HG03139 (cell line): ENCODE measurements at regions not wholly inside any gene's neighbourhood (a gene's known extent, or its start where the extent isn't known, plus 50 kb on each side); places are given as distances from the start of the nearest gene placed in this dataset.
"Not testable (repeated sequence)": the region's sequence is repeated elsewhere in the genome, so short reads cannot be mapped to it uniquely, and the experiment has no call there.

ENCODE experiments used
- ATAC-seq: cut with Tn5 transposase; IDR thresholded peaks from one replicate; pipeline ENCODE4 v1.9.1; 2021; ENCODE audit not compliant: unreplicated experiment

DNA sequence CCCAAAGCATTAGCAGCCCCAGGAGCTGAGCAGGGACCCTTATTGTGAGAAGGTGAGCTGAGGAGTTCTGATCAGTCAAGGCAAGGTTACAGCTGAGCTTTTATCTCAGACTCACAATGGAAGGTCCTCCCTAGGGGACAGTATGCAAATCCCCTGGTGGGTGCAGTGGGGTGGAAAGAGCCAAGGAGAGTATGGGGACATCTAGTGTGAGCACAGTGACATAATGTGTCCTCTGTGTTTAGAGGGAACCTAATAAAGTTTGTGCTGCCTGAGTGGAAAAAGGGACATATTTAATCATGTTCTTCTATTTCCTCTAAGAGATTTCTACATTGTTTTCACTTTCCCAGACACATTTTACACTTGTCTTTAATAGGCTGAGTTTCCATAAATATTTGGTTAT is 438.0 kb downstream of the RPIA start:
- ATAC-seq: not testable (repeated sequence)

DNA sequence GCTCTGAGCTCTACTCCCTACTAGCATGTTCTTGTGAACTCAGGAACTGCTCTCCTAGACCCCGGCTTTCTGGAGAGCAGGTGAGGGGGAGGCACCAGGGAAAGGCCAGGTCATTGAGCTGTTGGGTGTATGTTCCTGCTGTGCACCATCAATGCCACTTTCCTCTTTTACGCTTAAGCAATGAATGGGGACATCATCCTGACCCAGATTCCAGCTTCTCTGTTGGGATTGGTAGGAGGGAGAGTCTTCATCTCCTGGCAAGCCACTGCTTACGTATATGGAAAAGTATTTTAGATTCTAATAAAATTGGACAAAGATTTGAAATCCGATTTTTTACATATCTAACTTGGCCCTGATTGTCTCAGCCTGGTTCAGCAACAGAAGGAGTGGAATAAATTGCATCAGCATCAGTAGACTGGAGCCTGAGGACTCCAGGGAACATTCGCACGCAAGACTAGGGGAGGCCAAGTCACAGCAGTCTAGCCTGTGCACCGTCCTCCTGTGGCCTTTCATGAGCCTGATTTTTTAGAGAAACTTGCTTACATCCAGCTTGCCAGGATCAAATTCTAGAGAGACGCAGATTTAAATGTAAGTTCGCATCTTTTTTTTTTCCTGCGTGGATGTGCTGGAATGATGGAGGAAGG is 439.3 kb downstream of the RPIA start:
- not testable (repeated sequence) for ATAC-seq

DNA sequence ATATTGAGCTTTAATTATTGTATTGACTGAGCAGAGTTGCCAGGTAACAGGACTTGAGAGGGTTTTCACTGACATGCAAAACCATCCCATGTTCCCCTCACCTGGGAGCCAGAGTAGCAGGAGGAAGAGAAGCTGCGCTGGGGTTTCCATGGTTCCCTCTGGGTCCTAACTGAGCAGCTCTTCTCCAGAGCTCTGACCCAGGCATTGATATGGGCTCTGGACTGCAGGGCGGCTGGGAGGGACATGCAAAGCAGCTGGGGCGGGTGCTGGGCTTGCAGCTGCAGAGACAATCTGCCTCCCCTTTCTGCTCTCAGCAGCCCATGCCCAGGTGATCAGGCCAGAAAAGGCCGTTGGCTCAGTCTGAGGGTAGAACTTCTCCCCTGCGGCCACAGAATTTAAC is 451.5 kb downstream of the RPIA start:
- ATAC-seq: not testable (repeated sequence)

DNA sequence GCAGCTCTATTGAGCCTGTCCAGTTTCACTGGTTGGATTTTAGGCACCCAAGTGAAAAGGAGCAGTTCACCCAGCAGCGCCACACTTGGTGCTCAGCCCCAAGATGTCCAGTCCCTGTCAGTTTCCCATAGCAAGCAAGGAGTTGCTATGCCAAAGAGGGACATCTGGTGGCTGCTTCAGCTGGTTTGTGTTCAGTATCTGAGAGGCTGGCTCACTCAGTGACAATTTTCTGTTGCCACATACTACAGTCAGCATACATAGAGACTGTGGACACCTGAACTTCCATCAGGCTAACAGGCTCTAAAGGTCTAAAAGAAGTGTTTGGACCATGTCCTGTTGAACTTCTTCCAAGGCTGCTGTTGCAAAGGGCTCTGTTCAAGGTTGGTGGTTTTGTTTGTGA is 453.9 kb downstream of the RPIA start:
- ATAC-seq: not testable (repeated sequence)

DNA sequence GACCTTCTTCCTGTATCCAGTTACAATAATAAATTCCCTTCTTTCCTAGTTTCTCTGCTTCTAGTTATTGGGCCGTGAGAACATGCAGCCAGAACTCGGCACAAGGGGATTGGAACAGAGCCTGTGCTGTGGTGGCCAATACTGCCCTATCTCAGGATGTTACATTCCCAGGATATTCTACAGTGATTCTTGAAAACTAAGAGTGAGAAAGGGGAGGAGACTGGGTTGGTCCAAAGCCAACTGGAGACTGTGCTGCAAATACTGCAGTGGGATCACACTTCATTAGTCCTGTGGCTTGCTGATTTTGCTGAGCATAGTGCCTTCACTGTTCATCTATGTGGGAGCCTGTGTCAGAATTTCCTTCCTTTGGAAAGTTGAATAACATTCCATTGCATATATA is 456.8 kb downstream of the RPIA start:
- ATAC-seq: not testable (repeated sequence)

DNA sequence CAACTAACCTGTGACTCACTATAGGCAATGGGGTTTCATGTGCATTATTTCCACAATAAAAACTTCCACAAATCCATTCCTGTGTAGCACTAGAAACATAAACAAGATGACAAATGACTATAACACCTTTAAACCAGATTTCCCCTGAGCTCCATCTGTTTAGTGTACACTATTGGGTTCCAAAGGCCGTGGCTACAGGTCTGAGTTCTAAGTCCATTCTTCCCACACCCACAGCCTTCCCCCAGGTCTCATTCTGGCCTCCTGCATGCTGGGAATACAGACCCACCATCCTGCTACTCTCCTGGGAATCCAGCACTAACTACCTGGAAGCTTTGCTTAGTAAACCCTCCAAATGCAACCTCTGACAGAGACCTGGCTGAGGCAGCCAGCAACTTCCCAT is 460.2 kb downstream of the RPIA start:
- not testable (repeated sequence) for ATAC-seq

DNA sequence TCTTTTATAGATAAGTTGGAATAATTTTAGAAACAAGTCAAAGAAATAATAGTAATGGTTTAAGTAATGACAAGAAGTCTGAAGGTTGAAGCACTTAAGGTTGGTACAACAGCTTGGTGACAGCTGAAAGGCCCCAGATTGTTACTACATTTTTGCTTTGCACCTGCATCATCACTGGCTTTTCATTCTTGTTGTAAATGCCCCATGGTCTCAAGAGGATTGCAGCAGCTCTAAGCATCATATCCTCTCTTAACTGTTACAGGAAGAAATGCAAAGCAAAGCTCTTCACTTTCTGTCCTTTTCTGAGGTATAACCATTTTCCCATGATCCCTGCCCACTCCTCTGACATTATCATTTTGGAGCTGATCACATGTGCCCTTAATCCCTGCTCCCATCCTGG is 461.0 kb downstream of the RPIA start:
- ATAC-seq: not testable (repeated sequence)

DNA sequence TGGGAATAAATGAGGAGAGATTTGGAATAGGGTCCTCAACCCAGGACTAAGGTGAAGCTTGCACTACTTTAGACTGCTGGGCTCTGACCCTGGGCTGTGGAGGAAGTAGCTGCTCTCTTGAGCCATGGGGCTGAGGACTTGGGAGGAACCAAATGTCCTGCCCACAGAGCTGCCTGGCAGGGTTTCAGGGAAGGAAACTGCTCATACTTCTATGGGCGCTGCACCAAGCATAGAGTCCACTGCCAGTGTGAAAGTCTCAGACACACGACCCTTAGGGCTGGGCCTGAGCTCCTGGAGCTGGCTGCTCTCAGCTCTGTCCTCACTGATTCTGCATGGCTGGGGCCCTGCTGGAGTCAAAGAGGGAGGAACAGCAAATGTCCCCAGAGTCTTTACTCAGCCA is 461.7 kb downstream of the RPIA start:
- ATAC-seq: not testable (repeated sequence)

DNA sequence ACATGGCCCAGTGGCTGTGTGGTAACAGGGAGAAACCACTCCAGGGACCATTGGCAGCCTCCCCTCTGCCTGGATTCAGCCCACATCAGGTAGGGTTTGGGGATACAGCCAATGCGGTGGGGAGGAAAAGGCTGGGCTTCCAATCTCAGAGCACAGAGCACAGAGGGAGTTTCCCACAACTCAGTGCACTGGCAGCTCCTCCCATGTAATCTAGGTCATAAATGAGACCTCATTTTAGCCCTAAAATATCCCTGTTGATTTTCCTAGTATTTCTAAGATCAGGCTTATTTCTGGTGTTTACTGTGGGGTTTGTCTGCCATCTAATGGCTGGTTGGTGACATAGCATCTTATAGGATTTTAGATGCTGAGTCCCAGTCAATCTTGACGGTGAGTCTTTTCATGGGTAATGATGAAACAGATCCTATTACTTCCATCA is 462.8 kb downstream of the RPIA start:
- not testable (repeated sequence) for ATAC-seq

DNA sequence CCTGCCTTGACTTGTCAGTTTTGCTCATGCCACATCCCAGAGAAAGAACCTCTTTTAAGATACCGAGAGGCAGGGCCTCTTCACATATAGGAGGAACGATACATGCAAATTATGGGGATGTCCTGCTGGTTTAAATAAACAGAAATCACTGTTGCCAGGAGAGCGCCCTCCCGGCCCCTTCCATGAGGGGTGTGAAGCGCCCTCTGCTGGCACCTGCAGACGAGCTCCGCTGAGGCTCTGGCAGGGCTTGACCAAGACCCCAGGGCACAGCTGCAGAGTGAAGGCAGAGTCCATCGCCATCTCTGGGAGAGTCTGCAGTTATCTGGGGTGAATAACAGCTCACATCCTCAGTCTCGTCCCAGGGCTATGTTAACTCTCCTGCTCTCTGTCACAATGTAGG is 468.8 kb downstream of the RPIA start:
- not testable (repeated sequence) for ATAC-seq

DNA sequence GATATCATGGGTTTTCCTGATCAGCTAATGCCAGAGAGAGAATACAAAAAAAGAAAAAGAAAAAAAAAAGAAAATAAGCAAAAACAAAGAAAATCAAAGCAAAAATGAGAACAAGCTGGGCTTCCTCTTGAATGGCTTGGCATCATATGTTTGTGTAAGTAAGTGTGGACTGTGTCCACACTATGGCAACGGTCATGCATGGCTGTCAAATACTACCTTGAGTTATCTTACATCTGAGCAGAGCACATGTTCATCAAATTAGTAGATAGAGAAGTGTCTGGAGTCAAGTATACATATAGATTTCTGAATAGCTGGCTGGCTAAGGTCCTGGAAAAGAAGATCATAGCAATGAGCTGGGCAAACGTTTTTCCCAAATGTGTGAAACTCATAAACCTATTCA is 470.2 kb downstream of the RPIA start:
- ATAC-seq: not testable (repeated sequence)

DNA sequence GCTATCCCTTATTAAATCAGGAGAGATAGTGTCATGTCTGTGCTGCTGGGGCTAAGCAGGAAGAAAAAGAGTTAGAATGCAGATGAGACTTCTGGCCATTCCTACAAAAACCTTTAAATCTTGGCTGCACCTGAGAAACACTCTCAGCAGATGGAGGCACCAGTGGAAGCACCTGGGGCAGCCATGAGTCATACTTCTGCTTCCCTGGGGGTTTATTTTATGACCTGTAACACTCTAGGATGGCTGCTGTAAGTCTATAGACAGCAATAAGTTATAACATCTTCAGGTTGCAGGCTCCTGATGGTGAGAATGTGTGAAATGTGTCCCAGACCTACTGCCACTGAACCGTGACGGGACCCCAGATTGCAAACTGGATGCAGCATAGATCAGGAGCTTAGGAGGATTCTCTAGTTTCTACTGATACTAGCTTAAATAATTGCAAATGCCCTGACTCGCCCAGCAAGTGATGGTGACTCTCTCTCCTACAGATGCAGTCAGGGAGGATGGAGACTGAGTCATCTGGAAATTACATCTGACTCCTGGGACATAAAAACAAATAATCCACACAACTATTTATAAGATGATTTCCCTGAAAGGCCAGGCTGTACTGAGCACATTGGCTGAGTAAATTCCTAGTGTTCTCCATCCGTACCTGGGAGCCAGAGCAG is 479.2 kb downstream of the RPIA start:
- not testable (repeated sequence) for ATAC-seq

DNA sequence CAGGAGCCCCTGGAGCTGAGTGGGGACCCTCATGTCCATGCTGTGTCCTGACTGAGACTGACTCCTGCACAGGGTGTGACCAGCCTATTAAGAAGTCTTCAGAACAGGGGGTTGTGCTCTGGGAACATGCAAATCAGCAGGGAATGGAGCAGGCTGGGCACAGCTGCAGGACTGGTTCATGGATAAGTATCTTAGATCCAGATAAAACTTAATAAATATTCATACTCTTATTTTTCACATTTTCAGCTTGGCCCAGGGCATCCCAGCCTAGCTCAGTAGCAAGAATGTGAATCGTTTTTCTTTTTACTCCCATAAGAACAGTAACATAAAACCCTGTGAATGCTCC is 479.7 kb downstream of the RPIA start:
- ATAC-seq: not testable (repeated sequence)

DNA sequence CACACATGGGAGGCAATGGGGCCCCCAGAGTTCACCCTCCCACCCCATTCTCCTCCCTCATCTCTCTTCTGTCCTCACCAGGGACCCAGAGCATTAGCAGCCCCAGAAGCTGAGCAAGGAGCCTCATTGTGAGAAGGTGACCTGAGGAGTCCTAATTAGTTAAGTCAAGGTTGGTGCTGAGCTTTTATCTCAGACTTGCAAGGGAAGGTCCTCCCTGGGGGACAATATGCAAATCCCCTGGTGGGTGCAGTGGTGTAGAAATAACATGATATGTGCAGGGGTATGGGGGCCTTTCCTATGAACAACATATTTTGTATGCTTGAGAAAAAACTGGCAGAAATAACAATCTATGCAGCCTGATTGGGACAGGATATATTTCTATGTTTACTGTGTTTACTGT is 485.5 kb downstream of the RPIA start:
- not testable (repeated sequence) for ATAC-seq

DNA sequence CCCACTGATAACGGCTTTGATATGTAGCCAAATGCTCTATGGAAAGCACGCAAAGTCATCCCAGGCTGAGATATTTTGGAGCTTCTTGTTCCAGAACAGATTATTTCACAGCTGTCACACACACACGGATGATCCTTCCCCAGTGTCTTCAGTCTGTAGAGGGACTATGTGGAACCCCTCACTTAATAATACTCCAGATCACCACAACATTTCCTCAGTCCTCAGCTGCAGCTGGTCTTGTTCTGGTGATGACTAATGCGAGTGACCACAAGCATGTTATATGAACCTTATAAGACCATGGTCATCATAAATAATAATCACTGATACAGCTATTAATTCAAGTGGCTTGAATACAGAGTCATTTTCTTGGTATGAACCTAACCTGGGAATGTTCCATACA is 490.7 kb downstream of the RPIA start:
- not testable (repeated sequence) for ATAC-seq

DNA sequence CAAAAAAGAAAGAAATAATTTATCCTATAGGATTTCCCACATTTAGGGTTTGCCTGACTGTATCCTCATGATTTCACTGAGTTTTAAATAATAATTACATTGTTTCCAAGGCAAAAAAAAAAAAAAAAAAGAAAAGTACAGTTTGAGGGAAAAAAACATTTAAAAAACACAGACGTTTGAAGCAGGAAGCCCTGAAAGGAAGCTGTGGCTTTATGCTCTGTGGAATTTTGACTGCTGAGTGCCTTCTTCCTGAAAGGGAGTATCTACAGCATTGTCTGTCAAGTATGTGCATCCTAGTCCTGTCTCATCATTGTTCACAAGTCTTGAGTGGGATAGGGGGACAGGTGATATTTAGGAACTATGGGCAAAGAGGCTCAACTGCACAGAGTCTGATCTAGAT is 493.3 kb downstream of the RPIA start:
- ATAC-seq: not testable (repeated sequence)

DNA sequence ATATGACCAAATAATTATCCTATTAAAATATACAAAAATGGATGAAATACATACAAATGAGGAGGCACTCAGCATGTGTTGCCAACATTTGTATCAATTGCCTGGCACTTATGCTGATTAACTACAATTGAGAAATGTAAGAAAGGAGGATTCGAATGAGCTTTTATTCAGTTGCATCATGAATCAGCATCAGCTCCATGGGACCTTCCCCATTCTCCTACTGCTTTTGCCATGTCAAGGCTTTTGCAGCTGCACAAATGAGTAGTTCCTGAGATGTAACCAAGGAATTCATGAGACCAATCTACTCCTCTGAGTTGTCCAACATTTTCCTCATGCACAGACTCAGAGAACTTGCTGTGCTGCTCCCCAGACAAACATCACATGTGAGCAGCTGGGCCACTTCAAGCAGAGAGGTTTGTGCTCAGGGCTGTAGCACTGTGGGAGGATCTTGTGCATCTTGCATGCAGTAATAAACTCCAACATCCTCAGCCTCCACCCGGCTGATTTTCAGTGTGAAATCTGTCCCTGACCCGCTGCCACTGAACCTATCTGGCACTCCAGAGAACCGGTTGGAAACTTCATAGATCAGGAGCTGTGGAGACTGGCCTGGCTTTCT is 504.3 kb downstream of the RPIA start:
- not testable (repeated sequence) for ATAC-seq

DNA sequence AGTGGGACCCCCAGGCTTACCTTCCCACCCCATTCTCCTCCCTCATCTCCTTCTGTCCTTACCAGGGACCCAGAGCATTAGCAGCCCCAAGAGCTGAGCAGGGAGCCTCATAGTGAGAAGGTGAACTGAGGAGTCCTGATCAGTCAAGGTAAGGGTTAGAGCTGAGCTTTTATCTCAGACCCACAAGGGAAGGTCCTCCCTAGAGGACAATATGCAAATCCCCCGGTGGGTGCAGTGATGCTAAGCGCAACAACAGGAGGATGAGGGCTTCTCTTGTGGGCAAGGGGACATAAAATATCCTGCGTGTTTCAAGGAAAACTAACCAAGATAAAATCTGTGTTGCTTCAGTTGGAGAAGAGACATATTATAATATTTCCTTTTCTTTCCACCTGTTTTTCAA is 505.2 kb downstream of the RPIA start:
- ATAC-seq: not testable (repeated sequence)

DNA sequence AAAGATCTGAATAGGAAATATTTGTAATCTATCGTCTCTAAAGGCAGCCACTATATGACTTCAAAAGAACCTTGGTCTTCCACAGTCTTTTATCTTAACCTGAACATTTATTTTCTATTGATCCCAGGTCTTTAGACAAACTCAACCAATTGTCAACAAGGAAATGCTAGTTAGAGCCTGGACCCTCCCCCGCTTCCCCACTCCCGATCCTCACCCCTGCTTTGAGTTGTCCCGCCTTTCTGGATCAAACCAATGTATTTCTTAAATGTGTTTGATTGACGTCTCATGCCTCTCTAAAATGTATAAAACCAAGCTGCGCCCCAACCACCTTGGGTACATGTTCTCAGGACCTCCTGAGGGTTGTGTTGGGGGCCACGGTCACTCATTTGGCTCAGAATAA is 506.6 kb downstream of the RPIA start:
- not testable (repeated sequence) for ATAC-seq

DNA sequence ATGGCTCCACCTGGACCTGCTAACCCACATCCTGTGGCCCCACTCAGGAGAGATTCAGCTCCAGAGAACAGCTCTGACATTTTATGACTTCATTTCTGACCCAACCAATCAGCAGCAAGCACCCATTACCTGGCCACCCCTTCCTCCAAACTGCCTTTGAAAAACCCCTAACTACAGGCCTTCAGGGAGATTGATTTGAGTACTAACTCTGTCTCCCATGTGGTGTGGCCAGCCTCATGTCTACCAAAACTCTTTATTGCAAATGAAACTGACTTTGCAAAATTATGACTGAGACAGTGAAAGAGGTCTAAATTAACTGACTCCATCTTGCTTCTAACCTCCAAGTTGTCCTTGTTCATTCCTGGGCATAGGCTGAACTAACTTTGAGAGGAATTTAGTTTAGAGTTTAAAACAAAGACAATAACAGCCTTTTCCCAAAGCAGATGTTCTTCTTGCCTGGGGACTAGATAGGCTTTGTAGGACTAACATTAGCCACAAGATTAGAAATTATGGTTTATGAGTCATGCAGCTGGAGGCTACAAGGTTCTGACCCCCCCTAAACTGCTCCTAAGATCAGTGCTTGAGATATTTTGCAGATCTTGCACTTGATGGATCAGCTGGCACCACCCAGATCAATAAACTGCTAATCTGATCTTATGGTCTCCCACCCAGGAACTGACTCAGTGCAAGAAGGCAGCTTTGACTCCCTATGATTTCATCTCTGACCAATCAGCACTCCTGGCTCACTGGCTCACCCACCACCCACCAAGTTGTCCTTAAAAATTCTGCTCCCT is 508.2 kb downstream of the RPIA start:
- ATAC-seq: not testable (repeated sequence)

DNA sequence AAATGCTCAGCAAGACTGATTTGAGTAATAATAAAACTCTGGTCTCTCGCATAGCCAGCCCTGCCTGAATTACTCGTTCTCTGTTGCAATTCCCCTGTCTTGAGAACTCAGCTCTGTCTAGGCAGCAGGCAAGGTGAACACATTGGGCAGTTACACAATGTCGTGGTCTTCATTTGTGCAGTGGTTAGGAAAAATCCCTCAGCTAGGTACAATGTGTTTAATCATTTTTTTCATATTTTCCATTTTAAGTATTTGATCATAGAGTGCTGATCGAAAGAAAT is 508.7 kb downstream of the RPIA start:
- not testable (repeated sequence) for ATAC-seq

DNA sequence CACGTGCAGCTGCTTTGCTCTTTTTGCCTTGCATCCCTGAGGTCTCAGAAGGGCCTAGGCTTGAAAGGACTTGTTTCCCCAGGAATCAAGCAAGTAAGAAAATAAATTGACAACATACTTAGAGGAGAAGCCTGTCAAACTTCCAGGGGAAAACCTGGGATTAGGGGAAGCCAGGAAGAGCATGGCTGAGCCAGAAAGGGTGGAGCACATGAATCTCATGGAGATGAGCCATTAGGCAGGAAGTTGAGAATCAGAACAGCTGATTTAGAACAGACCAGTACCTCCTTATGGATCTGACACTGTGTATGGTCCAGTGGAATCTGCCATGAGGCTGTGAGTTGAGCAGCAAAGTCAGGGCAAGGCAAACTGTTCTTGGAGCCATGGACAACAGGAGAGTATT is 511.0 kb downstream of the RPIA start:
- ATAC-seq: not testable (repeated sequence)
